DND-41 (cell line): ENCODE measurements at regions not wholly inside any gene's neighbourhood (a gene's known extent, or its start where the extent isn't known, plus 50 kb on each side); places are given as distances from the start of the nearest gene placed in this dataset.

Experiments used
- ATAC-seq: fragments of 200-7000 bp; cut with Tn5 transposase; 3 replicates; pipeline ENCODE4 v1.9.1; 2021; ENCODE audit warnings: low read depth; ENCODE audit not compliant: insufficient read depth
- DNase-seq: peaks from one replicate; pipeline ENCODE4 v3.0.0-alpha.2; 2020
- H2AFZ ChIP-seq: 2 replicates; pipeline ENCODE4 v1.6.0; 2012; ENCODE audit warnings: low read depth, low read length
- H3K27ac ChIP-seq: 2 replicates; pipeline ENCODE4 v1.5.1; 2012; ENCODE audit warnings: low read length, inconsistent platforms
- H3K27me3 ChIP-seq: fragments of 200-600 bp; sonication (generic); 2 replicates; pipeline ENCODE4 v1.6.0; 2012; ENCODE audit warnings: low read length, mild to moderate bottlenecking, inconsistent platforms; ENCODE audit not compliant: insufficient read depth, poor library complexity
- H3K36me3 ChIP-seq: 2 replicates; pipeline ENCODE4 v1.5.1; 2012; ENCODE audit warnings: low read length, inconsistent platforms; ENCODE audit not compliant: insufficient read depth
- H3K4me1 ChIP-seq: 2 replicates; pipeline ENCODE4 v1.5.1; 2012; ENCODE audit warnings: mild to moderate bottlenecking, low read length; ENCODE audit not compliant: insufficient read depth
- H3K4me2 ChIP-seq: 2 replicates; pipeline ENCODE4 v1.6.0; 2012; ENCODE audit warnings: mild to moderate bottlenecking, moderate library complexity, low read length, inconsistent platforms; ENCODE audit not compliant: insufficient read depth
- H3K4me3 ChIP-seq, 2 experiments: fragments of 200-600 bp in 1 of 2; shearing (Covaris generic) in 1 of 2; 2 replicates each; pipeline ENCODE4 v1.5.1; 2012 to 2016; ENCODE audit warnings: inconsistent platforms in 2 of 2, low read length in 2 of 2, mild to moderate bottlenecking in 2 of 2, low read depth in 1 of 2, moderate library complexity in 1 of 2
- H3K79me2 ChIP-seq: 2 replicates; pipeline ENCODE4 v1.6.0; 2012; ENCODE audit warnings: low read length, inconsistent platforms; ENCODE audit not compliant: insufficient read depth
- H3K9ac ChIP-seq: 2 replicates; pipeline ENCODE4 v1.6.0; 2012; ENCODE audit warnings: low read depth, mild to moderate bottlenecking, inconsistent platforms, low read length, moderate library complexity
- H3K9me3 ChIP-seq: 2 replicates; pipeline ENCODE4 v1.5.1; 2012; ENCODE audit warnings: low read length, moderate library complexity, mild to moderate bottlenecking, inconsistent platforms; ENCODE audit not compliant: insufficient read depth, severe bottlenecking
- H4K20me1 ChIP-seq: 2 replicates; pipeline ENCODE4 v1.6.0; 2012; ENCODE audit warnings: low read length; ENCODE audit not compliant: insufficient read depth
- EZH2 ChIP-seq: IDR thresholded peaks from 3 replicates; pipeline ENCODE4 v1.6.1; 2012; ENCODE audit warnings: borderline replicate concordance, low read depth, mild to moderate bottlenecking, moderate library complexity, low read length, inconsistent platforms; ENCODE audit not compliant: severe bottlenecking
- TF ChIP-seq, protein P1 (sequence below): IDR thresholded peaks from 2 replicates; pipeline ENCODE4 v1.5.1; 2012; ENCODE audit warnings: borderline replicate concordance, low read length, moderate library complexity, mild to moderate bottlenecking; ENCODE audit not compliant: poor library complexity, severe bottlenecking; ENCODE audit errors: extremely low read depth

- Histone ChIP-seq H3K79me2 (no peaks in the 10 kb centered on the region), H3K27me3 (no peaks in the 10 kb centered on the region), H2AFZ (no peak overlapping the region), H3K4me2 (no peak overlapping the region), H3K36me3 (no peaks in the 10 kb centered on the region), H3K4me1 (no peaks in the 10 kb centered on the region), H3K4me3 (no peak overlapping the region), H3K9me3 (no peaks in the 10 kb centered on the region), H4K20me1 (no peaks in the 10 kb centered on the region), H3K27ac (no peak overlapping the region), H3K9ac (no peak overlapping the region)
- ATAC-seq (no peak), DNase-seq (no peak)
- TF ChIP-seq EZH2: no peak
- TF ChIP-seq, protein P1, sequence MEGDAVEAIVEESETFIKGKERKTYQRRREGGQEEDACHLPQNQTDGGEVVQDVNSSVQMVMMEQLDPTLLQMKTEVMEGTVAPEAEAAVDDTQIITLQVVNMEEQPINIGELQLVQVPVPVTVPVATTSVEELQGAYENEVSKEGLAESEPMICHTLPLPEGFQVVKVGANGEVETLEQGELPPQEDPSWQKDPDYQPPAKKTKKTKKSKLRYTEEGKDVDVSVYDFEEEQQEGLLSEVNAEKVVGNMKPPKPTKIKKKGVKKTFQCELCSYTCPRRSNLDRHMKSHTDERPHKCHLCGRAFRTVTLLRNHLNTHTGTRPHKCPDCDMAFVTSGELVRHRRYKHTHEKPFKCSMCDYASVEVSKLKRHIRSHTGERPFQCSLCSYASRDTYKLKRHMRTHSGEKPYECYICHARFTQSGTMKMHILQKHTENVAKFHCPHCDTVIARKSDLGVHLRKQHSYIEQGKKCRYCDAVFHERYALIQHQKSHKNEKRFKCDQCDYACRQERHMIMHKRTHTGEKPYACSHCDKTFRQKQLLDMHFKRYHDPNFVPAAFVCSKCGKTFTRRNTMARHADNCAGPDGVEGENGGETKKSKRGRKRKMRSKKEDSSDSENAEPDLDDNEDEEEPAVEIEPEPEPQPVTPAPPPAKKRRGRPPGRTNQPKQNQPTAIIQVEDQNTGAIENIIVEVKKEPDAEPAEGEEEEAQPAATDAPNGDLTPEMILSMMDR: no peak
Measured at GRCh38 chr2:53543083-53543482, 224.5 kb upstream of the CHAC2 start.

DNA sequence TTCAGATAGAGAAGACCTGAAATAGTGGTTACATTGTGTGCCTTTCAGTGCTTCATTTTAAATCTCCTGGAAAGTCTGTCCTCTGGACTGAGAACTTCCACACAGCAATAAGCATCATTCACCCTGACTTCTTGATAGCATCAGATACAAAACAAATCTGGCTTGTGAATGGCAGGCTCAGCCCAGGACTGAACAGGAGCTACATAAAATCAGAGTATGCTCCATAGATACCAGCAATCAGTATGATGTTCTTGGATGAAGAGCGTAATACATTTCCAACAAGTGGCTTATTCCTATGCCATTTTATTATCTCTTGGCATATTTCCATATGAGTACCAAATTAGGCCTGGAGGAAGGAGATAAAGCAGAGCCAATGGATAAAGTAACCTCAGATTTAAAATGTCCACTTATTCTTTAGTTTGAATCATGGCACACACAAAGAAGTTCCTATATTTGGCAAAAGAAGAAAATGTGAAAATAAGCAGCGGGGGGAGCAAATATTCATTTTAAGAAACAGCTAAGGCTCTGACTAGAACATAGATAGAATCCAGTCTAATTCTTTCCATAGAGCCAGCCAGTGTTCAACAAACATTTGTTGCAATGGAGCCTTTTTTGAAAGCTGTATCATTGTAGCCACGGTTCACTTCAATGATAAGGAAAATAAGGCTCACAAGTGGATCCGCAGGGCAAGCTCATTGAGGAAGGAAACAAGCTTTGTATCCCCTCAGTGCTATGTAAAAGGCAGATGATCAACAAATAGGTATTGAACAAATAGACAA lies 230.8 kb upstream of the CHAC2 start:
- no peaks in the 10 kb centered on the region for H4K20me1 ChIP-seq
- no peak for TF ChIP-seq EZH2
- TF ChIP-seq, protein P1: no peak
- DNase-seq (no peak), ATAC-seq (no peak)
- no peaks in the 10 kb centered on the region for H3K9me3 ChIP-seq
- no peak overlapping the region for H3K27ac ChIP-seq
- no peaks in the 10 kb centered on the region for H3K79me2 ChIP-seq
- no peak overlapping the region for H3K9ac ChIP-seq
- no peaks in the 10 kb centered on the region for H3K27me3 ChIP-seq
- H2AFZ ChIP-seq: no peak overlapping the region
- no peak overlapping the region for H3K4me2 ChIP-seq
- no peaks in the 10 kb centered on the region for H3K36me3 ChIP-seq
- no peaks in the 10 kb centered on the region for H3K4me1 ChIP-seq
- H3K4me3 ChIP-seq: no peak overlapping the region

- Histone ChIP-seq H3K36me3 (no peaks in the 10 kb centered on the region), H3K4me3 (no peak overlapping the region), H3K9me3 (no peaks in the 10 kb centered on the region), H3K79me2 (no peaks in the 10 kb centered on the region), H3K4me2 (no peak overlapping the region), H3K4me1 (no peaks in the 10 kb centered on the region), H3K27me3 (no peaks in the 10 kb centered on the region), H2AFZ (no peak overlapping the region), H3K9ac (no peak overlapping the region), H4K20me1 (no peaks in the 10 kb centered on the region), H3K27ac (no peak overlapping the region)
- TF ChIP-seq EZH2: no peak
- TF ChIP-seq, protein P1: no peak
- no peak for DNase-seq
- ATAC-seq: no peak
Measured at GRCh38 chr2:53535234-53535840, 232.3 kb upstream of the CHAC2 start.

DNA sequence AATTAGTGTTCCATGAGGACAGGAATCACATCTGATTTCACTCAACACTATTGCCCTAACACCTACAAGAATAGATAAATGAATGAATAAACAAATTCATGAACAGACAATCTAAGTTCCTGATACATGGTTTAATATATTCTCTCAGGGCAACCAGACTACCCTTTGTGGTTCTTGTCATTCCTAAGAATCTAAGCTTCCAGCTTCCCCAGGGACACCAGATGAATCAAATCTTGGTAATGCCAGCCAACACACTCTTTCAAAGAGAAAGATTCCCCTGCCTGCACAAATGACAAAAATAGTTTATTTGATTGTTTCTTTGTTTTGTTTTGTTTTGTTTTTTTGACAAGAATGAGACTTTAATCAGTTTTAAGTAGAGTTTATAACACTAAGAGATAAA lies 237.5 kb upstream of the CHAC2 start:
- H3K79me2 ChIP-seq: no peaks in the 10 kb centered on the region
- H4K20me1 ChIP-seq: no peaks in the 10 kb centered on the region
- DNase-seq (no peak), ATAC-seq (no peak)
- H3K4me2 ChIP-seq: no peak overlapping the region
- H3K9ac ChIP-seq: no peak overlapping the region
- no peaks in the 10 kb centered on the region for H3K9me3 ChIP-seq
- H2AFZ ChIP-seq: no peak overlapping the region
- no peak overlapping the region for H3K27ac ChIP-seq
- H3K4me3 ChIP-seq: no peak overlapping the region
- no peaks in the 10 kb centered on the region for H3K36me3 ChIP-seq
- no peaks in the 10 kb centered on the region for H3K4me1 ChIP-seq
- H3K27me3 ChIP-seq: no peaks in the 10 kb centered on the region
- TF ChIP-seq, protein P1: no peak
- no peak for TF ChIP-seq EZH2
